WTC11 (cell line): ENCODE measurements at regions not wholly inside any gene's neighbourhood (a gene's known extent, or its start where the extent isn't known, plus 50 kb on each side); places are given as distances from the start of the nearest gene placed in this dataset.

Experiments used
- ATAC-seq: fragments of 200-7000 bp; cut with Tn5 transposase; 2 replicates; pipeline ENCODE4 v1.10.0; 2021; ENCODE audit warnings: mild to moderate bottlenecking, moderate library complexity
- CTCF ChIA-PET: fragments of 300-600 bp; sonication (Branson Sonifier 250); formaldehyde crosslinking; loops from one replicate; lab custom pipeline; 2021; ENCODE audit warnings: antibody characterized with exemption; lab: Charles Lee
- POLR2A ChIA-PET: fragments of 350-600 bp; sonication (Branson Sonifier 250); formaldehyde crosslinking; loops from one replicate; lab custom pipeline; 2021; ENCODE audit warnings: antibody characterized with exemption; lab: Charles Lee
- DNase-seq: peaks from one replicate; pipeline ENCODE4 v3.0.0; 2021; ENCODE audit warnings: low spot score
- H3K27ac Mint-ChIP-seq: 2 replicates; pipeline ENCODE4 v1.8.0; 2021; ENCODE audit warnings: mixed read lengths
- H3K27me3 Mint-ChIP-seq: 2 replicates; pipeline ENCODE4 v1.8.0; 2021; ENCODE audit warnings: low read depth, mild to moderate bottlenecking, moderate library complexity, mixed read lengths
- H3K36me3 Mint-ChIP-seq: 2 replicates; pipeline ENCODE4 v1.8.0; 2021; ENCODE audit warnings: mixed read lengths
- H3K4me1 Mint-ChIP-seq: 2 replicates; pipeline ENCODE4 v1.8.0; 2022; ENCODE audit warnings: mixed read lengths
- H3K4me3 Mint-ChIP-seq: 2 replicates; pipeline ENCODE4 v1.8.0; 2021; ENCODE audit warnings: mild to moderate bottlenecking, moderate library complexity, mixed read lengths
- H3K9me3 Mint-ChIP-seq: 2 replicates; pipeline ENCODE4 v1.8.0; 2021; ENCODE audit warnings: mixed read lengths
- CTCF ChIP-seq: fragments of 200-600 bp; IDR thresholded peaks from 2 replicates; pipeline ENCODE4 v1.8.0; 2022; ENCODE audit warnings: antibody characterized with exemption
- ERG ChIP-seq: fragments of 250-450 bp; sonication (Bioruptor Pico); IDR thresholded peaks from 2 replicates; pipeline ENCODE4 v1.8.0; 2021; ENCODE audit warnings: mild to moderate bottlenecking
- FOXP4 ChIP-seq: sonication (generic); formaldehyde crosslinking; IDR thresholded peaks from 2 replicates; pipeline ENCODE4 v1.8.0; 2022; ENCODE audit warnings: mild to moderate bottlenecking, missing genetic modification reagents
- GABPB1 ChIP-seq: sonication (generic); formaldehyde crosslinking; IDR thresholded peaks from 2 replicates; pipeline ENCODE4 v1.8.1; 2023; ENCODE audit warnings: mild to moderate bottlenecking, missing genetic modification reagents
- KAT7 ChIP-seq: sonication (generic); formaldehyde crosslinking; IDR thresholded peaks from 2 replicates; pipeline ENCODE4 v1.8.1; 2023; ENCODE audit warnings: missing genetic modification reagents, mild to moderate bottlenecking, borderline replicate concordance
- MAX ChIP-seq: sonication (generic); formaldehyde crosslinking; IDR thresholded peaks from 2 replicates; pipeline ENCODE4 v1.8.0; 2022; ENCODE audit warnings: mild to moderate bottlenecking, missing genetic modification reagents
- OVOL2 ChIP-seq: fragments of 250-450 bp; sonication (Bioruptor Pico); IDR thresholded peaks from 2 replicates; pipeline ENCODE4 v1.9.0; 2021; ENCODE audit warnings: mild to moderate bottlenecking, borderline replicate concordance
- SP1 ChIP-seq: sonication (generic); formaldehyde crosslinking; conservative IDR thresholded peaks from 2 replicates; pipeline ENCODE4 v1.8.1; 2022; ENCODE audit warnings: missing genetic modification reagents
- USF2 ChIP-seq: sonication (generic); formaldehyde crosslinking; IDR thresholded peaks from 2 replicates; pipeline ENCODE4 v1.8.1; 2023; ENCODE audit warnings: mild to moderate bottlenecking, missing genetic modification reagents, moderate library complexity
- ZNF281 ChIP-seq: sonication (generic); formaldehyde crosslinking; IDR thresholded peaks from 2 replicates; pipeline ENCODE4 v1.8.0; 2023; ENCODE audit warnings: mild to moderate bottlenecking, missing genetic modification reagents
- ZNF423 ChIP-seq: fragments of 250-450 bp; sonication (Bioruptor Pico); IDR thresholded peaks from 2 replicates; pipeline ENCODE4 v2.1.2; 2022; ENCODE audit warnings: mild to moderate bottlenecking, moderate library complexity
- ZNF425 ChIP-seq: fragments of 250-450 bp; sonication (Bioruptor Pico); conservative IDR thresholded peaks from 2 replicates; pipeline ENCODE4 v1.9.0; 2021; ENCODE audit warnings: mild to moderate bottlenecking

- DNase-seq (peak; percentile 57), ATAC-seq (peak; percentile 87)
- Mint-ChIP-seq H3K27me3 (no peaks in the 10 kb centered on the region), H3K27ac (peak overlapping the region; percentile 68), H3K9me3 (peaks cover 11% of the 10 kb centered on the region; the same call in 1 of the 2 replicates), H3K4me1 (peaks cover 80% of the 10 kb centered on the region), H3K4me3 (peak overlapping the region; percentile 67), H3K36me3 (no peaks in the 10 kb centered on the region)
- ChIA-PET POLR2A (interaction anchor here (0.5 kb wide), 1 partner anchor 246 kb away, joined by 4 read pairs; no protein-coding TSS in a partner anchor), CTCF (interaction anchor here (0.6 to 1.8 kb wide), 3 partner anchors 13 to 40 kb away, joined by 3 to 6 read pairs (median 3); no protein-coding TSS in a partner anchor)
- no peak for TF ChIP-seq GABPB1
- no peak for TF ChIP-seq ERG (CRISPR knock-in tag)
- TF ChIP-seq FOXP4 (CRISPR knock-in tag), result peak; percentile 28; the same call in 1 of the 2 replicates
- TF ChIP-seq OVOL2 (CRISPR knock-in tag), result no peak
- TF ChIP-seq ZNF281 (CRISPR knock-in tag), result no peak
- TF ChIP-seq KAT7, result no peak
- TF ChIP-seq USF2 (CRISPR knock-in tag), result no peak
- TF ChIP-seq ZNF425 (CRISPR knock-in tag), result no peak
- no peak for TF ChIP-seq MAX
- no peak for TF ChIP-seq CTCF
- peak; percentile 46; the same call in 1 of the 2 replicates for TF ChIP-seq ZNF423 (CRISPR knock-in tag)
- TF ChIP-seq SP1 (CRISPR knock-in tag), result no peak
Measured at GRCh38 chr6:163943607-163944385, 529.3 kb downstream of the QKI start.
